Fibroblast of lung (primary cell): ENCODE measurements at regions not wholly inside any gene's neighbourhood (a gene's known extent, or its start where the extent isn't known, plus 50 kb on each side); places are given as distances from the start of the nearest gene placed in this dataset.

Experiments used
- DNase-seq, 2 donors: peaks; one replicate each; pipeline versions ENCODE4 v3.0.0 to v3.0.0-alpha.2; 2010; ENCODE audit warnings: low read depth in 2 of 2
- H2AFZ ChIP-seq: 2 replicates; pipeline ENCODE4 v1.5.1; 2012; ENCODE audit warnings: low read length, control low read depth, inconsistent platforms
- H3K27ac ChIP-seq: 2 replicates; pipeline ENCODE4 v1.5.1; 2011; ENCODE audit warnings: low read length, control low read depth; ENCODE audit not compliant: insufficient read depth
- H3K27me3 ChIP-seq: 2 replicates; pipeline ENCODE4 v1.5.1; 2011; ENCODE audit warnings: mild to moderate bottlenecking, low read length; ENCODE audit not compliant: control insufficient read depth, insufficient read depth
- H3K36me3 ChIP-seq: 2 replicates; pipeline ENCODE4 v1.5.1; 2011; ENCODE audit warnings: low read length; ENCODE audit not compliant: control insufficient read depth, insufficient read depth
- H3K4me1 ChIP-seq: 2 replicates; pipeline ENCODE4 v1.5.1; 2011; ENCODE audit warnings: low read length; ENCODE audit not compliant: control insufficient read depth, insufficient read depth; ENCODE audit errors: extremely low read depth
- H3K4me2 ChIP-seq: 2 replicates; pipeline ENCODE4 v1.5.1; 2011; ENCODE audit warnings: low read length, control low read depth; ENCODE audit not compliant: insufficient read depth; ENCODE audit errors: extremely low read depth
- H3K4me3 ChIP-seq, 4 experiments: fragments of 200-600 bp in 1 of 4; sonication (generic) in 1 of 4; replicated peaks in 1 of 4; 2 replicates each; pipeline ENCODE4 v1.5.1; 2011 to 2016; ENCODE audit warnings: low read length in 4 of 4, low read depth in 3 of 4, mild to moderate bottlenecking in 3 of 4, control low read depth in 2 of 4, inconsistent platforms in 1 of 4, mixed read lengths in 1 of 4; ENCODE audit not compliant: insufficient read depth in 1 of 4; ENCODE audit errors: control extremely low read depth in 1 of 4
- H3K79me2 ChIP-seq: 2 replicates; pipeline ENCODE4 v1.5.1; 2012; ENCODE audit warnings: mild to moderate bottlenecking, low read length, inconsistent platforms; ENCODE audit not compliant: control insufficient read depth, insufficient read depth
- H3K9ac ChIP-seq: 2 replicates; pipeline ENCODE4 v1.5.1; 2011; ENCODE audit warnings: mild to moderate bottlenecking, low read length, control low read depth; ENCODE audit not compliant: insufficient read depth
- H3K9me3 ChIP-seq: 2 replicates; pipeline ENCODE4 v1.5.1; 2012; ENCODE audit warnings: low read depth, low read length; ENCODE audit not compliant: control insufficient read depth, insufficient read depth
- H4K20me1 ChIP-seq: 2 replicates; pipeline ENCODE4 v1.5.1; 2011; ENCODE audit warnings: low read length; ENCODE audit not compliant: control insufficient read depth, insufficient read depth; ENCODE audit errors: extremely low read depth
- EZH2 ChIP-seq: IDR thresholded peaks from 2 replicates; pipeline ENCODE4 v1.5.1; 2012; ENCODE audit warnings: low read length, control low read depth, mild to moderate bottlenecking; ENCODE audit errors: missing control alignments
- TF ChIP-seq, protein P1 (sequence below), 2 donors: IDR thresholded peaks in 1 of 2; conservative IDR thresholded peaks in 1 of 2; 1 replicate in 1 of 2; 2 replicates in 1 of 2; pipeline ENCODE4 v1.5.1; 2011 to 2012; ENCODE audit warnings: low read length in 2 of 2, control low read depth in 1 of 2, inconsistent platforms in 1 of 2, low read depth in 1 of 2, mild to moderate bottlenecking in 1 of 2

DNA sequence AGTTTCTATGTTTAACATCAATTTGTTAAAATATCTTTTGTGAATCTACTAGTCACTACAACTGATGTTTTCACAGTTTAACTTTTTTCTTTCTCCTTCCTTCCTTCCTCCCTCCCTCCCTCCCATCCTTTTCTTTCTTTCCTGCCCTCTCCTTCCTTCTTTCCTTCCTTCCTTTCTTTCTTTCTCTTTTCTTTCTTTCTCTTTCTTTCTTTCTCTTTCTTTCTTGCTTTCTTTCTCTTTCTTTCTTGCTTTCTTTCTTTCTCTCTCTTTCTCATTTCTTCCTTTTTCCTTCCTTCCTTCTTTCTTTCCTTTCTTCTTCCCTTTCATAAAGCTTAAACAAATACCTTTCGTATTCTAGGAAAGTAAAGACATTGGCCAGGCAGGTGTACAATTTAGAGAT, 2083.0 kb upstream of the CELF4 start:
- no peaks in the 10 kb centered on the region for H3K4me1 ChIP-seq
- no peaks in the 10 kb centered on the region for H3K79me2 ChIP-seq
- H3K4me2 ChIP-seq, result no peak overlapping the region
- H3K27me3 ChIP-seq, result no peaks in the 10 kb centered on the region
- H2AFZ ChIP-seq, result no peak overlapping the region
- H3K9ac ChIP-seq, result no peak overlapping the region
- no peak overlapping the region for H3K4me3 ChIP-seq
- no peak overlapping the region for H3K27ac ChIP-seq
- H3K9me3 ChIP-seq, result no peaks in the 10 kb centered on the region
- no peaks in the 10 kb centered on the region for H4K20me1 ChIP-seq
- DNase-seq, result no peak
- TF ChIP-seq, protein P1, sequence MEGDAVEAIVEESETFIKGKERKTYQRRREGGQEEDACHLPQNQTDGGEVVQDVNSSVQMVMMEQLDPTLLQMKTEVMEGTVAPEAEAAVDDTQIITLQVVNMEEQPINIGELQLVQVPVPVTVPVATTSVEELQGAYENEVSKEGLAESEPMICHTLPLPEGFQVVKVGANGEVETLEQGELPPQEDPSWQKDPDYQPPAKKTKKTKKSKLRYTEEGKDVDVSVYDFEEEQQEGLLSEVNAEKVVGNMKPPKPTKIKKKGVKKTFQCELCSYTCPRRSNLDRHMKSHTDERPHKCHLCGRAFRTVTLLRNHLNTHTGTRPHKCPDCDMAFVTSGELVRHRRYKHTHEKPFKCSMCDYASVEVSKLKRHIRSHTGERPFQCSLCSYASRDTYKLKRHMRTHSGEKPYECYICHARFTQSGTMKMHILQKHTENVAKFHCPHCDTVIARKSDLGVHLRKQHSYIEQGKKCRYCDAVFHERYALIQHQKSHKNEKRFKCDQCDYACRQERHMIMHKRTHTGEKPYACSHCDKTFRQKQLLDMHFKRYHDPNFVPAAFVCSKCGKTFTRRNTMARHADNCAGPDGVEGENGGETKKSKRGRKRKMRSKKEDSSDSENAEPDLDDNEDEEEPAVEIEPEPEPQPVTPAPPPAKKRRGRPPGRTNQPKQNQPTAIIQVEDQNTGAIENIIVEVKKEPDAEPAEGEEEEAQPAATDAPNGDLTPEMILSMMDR (conservative IDR thresholded peaks at IDR 0.05 in 1 of 2, IDR thresholded peaks at IDR 0.05 in 1 of 2; ENCODE audit: low read depth in 1 of 2, low read length in 2 of 2), result no peak
- no peak for TF ChIP-seq EZH2
- no peaks in the 10 kb centered on the region for H3K36me3 ChIP-seq

DNA sequence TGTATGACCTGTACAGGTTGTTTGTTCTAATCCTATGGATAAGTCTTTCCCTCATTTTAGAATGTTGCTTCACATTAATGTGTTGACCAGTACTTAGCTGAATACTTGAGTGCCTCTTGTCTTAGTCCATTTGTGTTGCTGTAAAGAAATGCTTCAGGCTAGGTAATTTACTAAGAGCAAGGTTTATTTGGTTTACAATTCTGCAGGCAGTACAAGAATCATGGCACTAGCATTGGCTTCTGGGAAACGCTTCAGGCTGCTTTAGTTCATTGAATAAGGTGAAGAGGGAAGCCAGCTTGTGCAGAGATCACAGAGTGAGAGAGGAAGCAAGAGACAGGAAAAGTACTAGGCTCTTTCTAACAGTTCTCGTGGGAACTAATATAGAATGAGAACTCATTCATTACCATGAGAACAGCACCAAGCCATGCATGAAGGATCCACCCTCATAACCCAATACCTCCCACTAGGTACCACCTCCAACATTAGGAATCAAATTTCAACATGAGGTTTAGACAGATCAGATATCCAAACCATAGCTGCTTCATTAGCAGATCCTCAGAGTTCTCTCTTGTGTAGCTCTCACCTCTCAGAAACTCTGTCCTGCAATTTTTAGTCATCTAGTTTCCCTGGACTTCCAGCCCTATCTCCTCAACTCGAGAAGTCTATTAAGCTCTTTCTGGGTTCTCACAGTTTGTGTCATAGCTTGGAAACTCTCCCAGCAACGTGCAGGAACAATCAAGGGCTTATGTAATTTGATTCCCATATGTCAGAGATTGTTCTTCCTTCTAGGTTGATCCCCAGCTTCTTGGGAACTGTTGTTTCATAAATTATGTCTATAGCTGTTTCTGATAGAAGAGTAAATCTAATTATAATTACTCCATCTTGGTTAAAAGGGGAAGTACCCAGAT, 2082.3 kb upstream of the CELF4 start:
- no peak overlapping the region for H3K9ac ChIP-seq
- H3K27me3 ChIP-seq, result no peaks in the 10 kb centered on the region
- no peak overlapping the region for H3K4me3 ChIP-seq
- no peaks in the 10 kb centered on the region for H3K4me1 ChIP-seq
- no peaks in the 10 kb centered on the region for H4K20me1 ChIP-seq
- no peak overlapping the region for H3K27ac ChIP-seq
- peak; percentile 93 to 95 for DNase-seq
- no peaks in the 10 kb centered on the region for H3K9me3 ChIP-seq
- no peak for TF ChIP-seq EZH2
- TF ChIP-seq, protein P1 (conservative IDR thresholded peaks at IDR 0.05 in 1 of 2, IDR thresholded peaks at IDR 0.05 in 1 of 2; ENCODE audit: low read depth in 1 of 2, low read length in 2 of 2), result no peak
- H3K36me3 ChIP-seq, result no peaks in the 10 kb centered on the region
- H3K4me2 ChIP-seq, result no peak overlapping the region
- no peak overlapping the region for H2AFZ ChIP-seq
- no peaks in the 10 kb centered on the region for H3K79me2 ChIP-seq

DNA sequence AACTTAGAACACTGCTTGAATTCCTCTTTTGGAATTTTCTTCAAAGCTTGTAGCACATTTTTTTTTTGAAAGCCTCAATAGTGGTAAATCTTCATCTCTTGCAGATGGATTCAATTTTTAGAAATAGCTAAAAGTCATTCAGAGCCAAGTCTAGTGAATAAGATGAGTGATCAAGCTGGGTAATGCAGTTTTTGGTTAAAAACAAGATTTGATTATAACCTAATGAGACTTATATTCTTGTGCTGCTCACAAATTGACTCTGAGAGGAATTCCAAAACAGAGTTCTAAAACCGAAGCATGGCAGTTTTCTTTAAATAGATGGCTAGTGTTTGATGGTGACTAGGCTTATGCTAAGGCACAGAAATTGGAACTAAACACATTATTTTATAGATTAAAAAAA, 2072.6 kb upstream of the CELF4 start:
- no peak for TF ChIP-seq EZH2
- TF ChIP-seq, protein P1 (conservative IDR thresholded peaks at IDR 0.05 in 1 of 2, IDR thresholded peaks at IDR 0.05 in 1 of 2; ENCODE audit: low read depth in 1 of 2, low read length in 2 of 2), result no peak

More for the DNA sequence above, 2072.6 kb upstream of the CELF4 start:
- no peaks in the 10 kb centered on the region for H3K4me1 ChIP-seq
- H3K79me2 ChIP-seq, result no peaks in the 10 kb centered on the region
- DNase-seq, result no peak
- H3K4me2 ChIP-seq, result no peak overlapping the region
- no peak overlapping the region for H3K27ac ChIP-seq
- no peak overlapping the region for H2AFZ ChIP-seq
- H3K4me3 ChIP-seq, result no peak overlapping the region
- H3K9ac ChIP-seq, result no peak overlapping the region
- H3K36me3 ChIP-seq, result no peaks in the 10 kb centered on the region
- H3K9me3 ChIP-seq, result no peaks in the 10 kb centered on the region
- no peaks in the 10 kb centered on the region for H4K20me1 ChIP-seq
- H3K27me3 ChIP-seq, result no peaks in the 10 kb centered on the region
